OCI-LY3 (cell line): ENCODE measurements at regions not wholly inside any gene's neighbourhood (a gene's known extent, or its start where the extent isn't known, plus 50 kb on each side); places are given as distances from the start of the nearest gene placed in this dataset.

Source experiments
- EZH2phosphoT487 ChIP-seq: fragments of 200-600 bp; shearing (Covaris generic); IDR thresholded peaks from 2 replicates; pipeline ENCODE4 v1.6.1; 2018; ENCODE audit warnings: antibody characterized with exemption, mixed run types, low read depth
- TF ChIP-seq, protein P1 (sequence below): fragments of 200-600, 300-600 bp; sonication (generic); IDR thresholded peaks from 2 replicates; pipeline ENCODE4 v1.5.1; 2014; ENCODE audit warnings: antibody characterized with exemption, low read length, low read depth

DNA sequence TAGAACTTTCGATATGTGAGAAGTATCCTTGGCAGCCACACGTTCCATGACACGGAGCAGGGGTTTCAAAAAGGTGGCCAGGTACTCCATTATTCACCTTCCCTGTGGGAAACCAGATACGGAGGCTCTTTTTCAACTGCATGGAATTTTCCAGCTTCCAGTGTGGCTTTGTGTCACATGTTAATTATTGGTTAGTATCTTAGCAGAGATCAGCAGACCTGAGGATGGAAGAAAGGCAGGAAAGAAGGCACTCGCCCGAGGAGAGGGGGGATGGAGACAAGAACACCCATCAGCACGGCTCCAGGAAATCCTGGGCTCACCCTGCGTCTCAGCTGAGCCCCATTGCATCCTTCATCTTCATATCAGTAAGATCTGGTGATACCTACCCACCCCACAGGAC is 115.5 kb downstream of the PXDC1 start:
- TF ChIP-seq, protein P1, sequence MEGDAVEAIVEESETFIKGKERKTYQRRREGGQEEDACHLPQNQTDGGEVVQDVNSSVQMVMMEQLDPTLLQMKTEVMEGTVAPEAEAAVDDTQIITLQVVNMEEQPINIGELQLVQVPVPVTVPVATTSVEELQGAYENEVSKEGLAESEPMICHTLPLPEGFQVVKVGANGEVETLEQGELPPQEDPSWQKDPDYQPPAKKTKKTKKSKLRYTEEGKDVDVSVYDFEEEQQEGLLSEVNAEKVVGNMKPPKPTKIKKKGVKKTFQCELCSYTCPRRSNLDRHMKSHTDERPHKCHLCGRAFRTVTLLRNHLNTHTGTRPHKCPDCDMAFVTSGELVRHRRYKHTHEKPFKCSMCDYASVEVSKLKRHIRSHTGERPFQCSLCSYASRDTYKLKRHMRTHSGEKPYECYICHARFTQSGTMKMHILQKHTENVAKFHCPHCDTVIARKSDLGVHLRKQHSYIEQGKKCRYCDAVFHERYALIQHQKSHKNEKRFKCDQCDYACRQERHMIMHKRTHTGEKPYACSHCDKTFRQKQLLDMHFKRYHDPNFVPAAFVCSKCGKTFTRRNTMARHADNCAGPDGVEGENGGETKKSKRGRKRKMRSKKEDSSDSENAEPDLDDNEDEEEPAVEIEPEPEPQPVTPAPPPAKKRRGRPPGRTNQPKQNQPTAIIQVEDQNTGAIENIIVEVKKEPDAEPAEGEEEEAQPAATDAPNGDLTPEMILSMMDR: no peak
- TF ChIP-seq EZH2phosphoT487: no peak
